ENCODE measurements at regions not wholly inside any gene's neighbourhood (a gene's known extent, or its start where the extent isn't known, plus 50 kb on each side); places are given as distances from the start of the nearest gene placed in this dataset.

DNA sequence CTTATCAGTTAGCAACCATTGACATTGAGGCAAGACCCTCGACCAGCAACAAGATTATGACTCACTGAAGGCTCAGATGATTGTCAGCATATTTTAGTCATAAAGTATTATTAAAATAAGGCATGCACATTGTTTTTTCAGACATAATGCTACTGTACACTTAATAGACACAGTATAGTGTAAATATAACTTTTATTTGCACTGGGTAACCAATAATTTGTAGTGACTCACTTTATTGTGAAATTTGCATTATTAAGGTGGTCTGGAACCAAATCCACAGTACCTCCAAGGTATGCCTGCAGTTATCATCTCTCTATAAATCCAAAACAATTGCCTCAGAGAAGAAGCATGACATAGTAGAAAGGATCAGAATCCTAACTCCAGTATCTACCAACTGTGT, 330.1 kb upstream of the SMIM31 start:
- TF ChIP-seq POLR2A (IDR thresholded peaks at IDR 0.05; ENCODE audit: low read length) (no peak), GATA1 (IDR thresholded peaks at IDR 0.05; ENCODE audit: low read depth, low read length) (no peak)

Data from erythroblast (primary cell).